ENCODE measurements at regions not wholly inside any gene's neighbourhood (a gene's known extent, or its start where the extent isn't known, plus 50 kb on each side); places are given as distances from the start of the nearest gene placed in this dataset.

DNA sequence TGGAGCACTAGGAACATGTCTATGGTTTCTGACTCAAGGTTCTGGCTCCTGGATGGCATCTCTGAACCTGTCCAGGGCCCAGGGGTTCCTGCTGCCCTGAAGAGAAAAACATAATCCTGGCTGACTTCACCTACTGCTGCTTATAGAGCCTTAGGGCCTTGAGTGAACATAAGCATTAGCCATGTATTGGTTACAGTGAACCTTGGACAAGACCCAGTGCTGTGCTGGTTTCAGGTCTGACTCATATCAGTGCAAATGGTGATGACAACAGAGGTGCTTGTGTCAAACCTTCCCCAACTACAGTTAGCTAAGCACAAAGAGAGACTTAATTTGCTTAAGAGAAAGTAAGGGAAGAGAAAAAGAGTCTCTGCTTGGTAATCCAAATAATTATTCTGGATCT is 1047.2 kb downstream of the GLUD2 start:
- no peaks in the 10 kb centered on the region for H3K36me3 ChIP-seq (ENCODE audit: insufficient read depth, low read length)
- Mint-ChIP-seq H3K27me3 (no peaks in the 10 kb centered on the region), H3K9me3 (peaks cover 3% of the 10 kb centered on the region), H3K4me1 (ENCODE audit: low read depth) (no peaks in the 10 kb centered on the region), H3K36me3 (ENCODE audit: low read depth) (no peaks in the 10 kb centered on the region), H3K4me3 (no peak overlapping the region), H3K27ac (no peak overlapping the region)
- no peak for DNase-seq
- H3K27ac ChIP-seq (ENCODE audit: low read depth in 1 of 2, low read length in 2 of 2), result no peak overlapping the region
- TF ChIP-seq, protein P1, sequence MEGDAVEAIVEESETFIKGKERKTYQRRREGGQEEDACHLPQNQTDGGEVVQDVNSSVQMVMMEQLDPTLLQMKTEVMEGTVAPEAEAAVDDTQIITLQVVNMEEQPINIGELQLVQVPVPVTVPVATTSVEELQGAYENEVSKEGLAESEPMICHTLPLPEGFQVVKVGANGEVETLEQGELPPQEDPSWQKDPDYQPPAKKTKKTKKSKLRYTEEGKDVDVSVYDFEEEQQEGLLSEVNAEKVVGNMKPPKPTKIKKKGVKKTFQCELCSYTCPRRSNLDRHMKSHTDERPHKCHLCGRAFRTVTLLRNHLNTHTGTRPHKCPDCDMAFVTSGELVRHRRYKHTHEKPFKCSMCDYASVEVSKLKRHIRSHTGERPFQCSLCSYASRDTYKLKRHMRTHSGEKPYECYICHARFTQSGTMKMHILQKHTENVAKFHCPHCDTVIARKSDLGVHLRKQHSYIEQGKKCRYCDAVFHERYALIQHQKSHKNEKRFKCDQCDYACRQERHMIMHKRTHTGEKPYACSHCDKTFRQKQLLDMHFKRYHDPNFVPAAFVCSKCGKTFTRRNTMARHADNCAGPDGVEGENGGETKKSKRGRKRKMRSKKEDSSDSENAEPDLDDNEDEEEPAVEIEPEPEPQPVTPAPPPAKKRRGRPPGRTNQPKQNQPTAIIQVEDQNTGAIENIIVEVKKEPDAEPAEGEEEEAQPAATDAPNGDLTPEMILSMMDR (IDR thresholded peaks at IDR 0.05), result no peak
- H3K4me1 ChIP-seq (ENCODE audit: insufficient read depth, low read length), result no peaks in the 10 kb centered on the region
- no peaks in the 10 kb centered on the region for H3K9me3 ChIP-seq (ENCODE audit: control insufficient read depth in 1 of 2, insufficient read depth in 1 of 2, low read length in 2 of 2)
- ChIA-PET POLR2A (no interaction called here), CTCF (no interaction called here)
- intact Hi-C loops (cut with DNase I, micrococcal nuclease), result no loop called here
- no peaks in the 10 kb centered on the region for H3K27me3 ChIP-seq (ENCODE audit: control insufficient read depth in 1 of 2, insufficient read depth in 2 of 2, low read length in 2 of 2)
- no peak for ATAC-seq (ENCODE audit: poor library complexity)
- H3K4me3 ChIP-seq (ENCODE audit: low read length), result no peak overlapping the region

DNA sequence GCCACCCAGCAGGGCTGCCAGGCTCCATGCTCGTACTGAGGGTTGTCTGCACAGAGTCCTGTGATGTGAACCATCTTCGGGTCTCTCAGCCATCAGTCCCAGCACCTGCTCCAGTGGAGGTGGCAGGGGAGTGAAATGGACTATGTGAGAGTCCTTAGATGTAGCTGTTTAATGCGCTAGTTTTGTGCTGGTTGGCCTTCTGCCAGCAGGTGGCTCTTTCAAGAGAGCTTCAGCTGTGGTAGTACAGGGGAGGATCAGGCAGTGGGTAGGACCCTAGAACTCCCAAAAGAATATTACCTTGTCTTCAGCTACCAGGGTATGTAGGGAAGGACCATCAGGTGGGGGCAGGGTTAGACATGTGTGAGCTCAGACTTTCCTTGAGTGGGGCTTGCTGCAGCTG is 1066.0 kb downstream of the GLUD2 start:
- Histone ChIP-seq H3K27ac (ENCODE audit: low read depth in 1 of 2, low read length in 2 of 2) (no peak overlapping the region), H3K9me3 (ENCODE audit: control insufficient read depth in 1 of 2, insufficient read depth in 1 of 2, low read length in 2 of 2) (no peaks in the 10 kb centered on the region), H3K36me3 (ENCODE audit: insufficient read depth, low read length) (no peaks in the 10 kb centered on the region), H3K27me3 (ENCODE audit: control insufficient read depth in 1 of 2, insufficient read depth in 2 of 2, low read length in 2 of 2) (no peaks in the 10 kb centered on the region), H3K4me3 (ENCODE audit: low read length) (no peak overlapping the region), H3K4me1 (ENCODE audit: insufficient read depth, low read length) (no peaks in the 10 kb centered on the region)
- no peak for DNase-seq
- Mint-ChIP-seq H3K4me3 (no peak overlapping the region), H3K27ac (no peak overlapping the region), H3K9me3 (no peaks in the 10 kb centered on the region), H3K27me3 (no peaks in the 10 kb centered on the region), H3K4me1 (ENCODE audit: low read depth) (no peaks in the 10 kb centered on the region), H3K36me3 (ENCODE audit: low read depth) (no peaks in the 10 kb centered on the region)
- CTCF ChIA-PET, result no interaction called here
- TF ChIP-seq, protein P1 (IDR thresholded peaks at IDR 0.05), result no peak
- no peak for ATAC-seq (ENCODE audit: poor library complexity)
- POLR2A ChIA-PET, result no interaction called here
- intact Hi-C loops (cut with DNase I, micrococcal nuclease), result no loop called here

DNA sequence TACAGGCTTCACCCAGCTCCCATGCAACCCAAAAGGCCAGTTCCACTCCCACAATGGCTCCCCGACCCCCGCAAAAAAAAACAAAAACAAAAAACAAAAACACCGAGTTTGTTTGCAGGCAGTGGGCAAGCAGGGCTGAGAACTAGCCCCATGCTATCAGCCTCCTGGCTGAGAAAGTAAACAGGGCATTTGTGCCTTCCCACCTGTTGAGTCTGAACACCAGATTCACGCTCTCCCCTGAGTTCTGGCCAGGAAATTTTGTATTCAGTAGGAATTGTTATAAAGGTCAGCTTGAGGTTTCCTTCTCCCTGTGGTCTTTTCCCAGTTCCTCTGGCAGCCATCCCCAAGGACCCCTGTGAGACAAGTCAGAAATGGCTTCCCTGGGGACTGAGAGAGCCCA is 1066.5 kb downstream of the GLUD2 start:
- Mint-ChIP-seq H3K9me3 (no peaks in the 10 kb centered on the region), H3K27ac (no peak overlapping the region), H3K4me3 (no peak overlapping the region), H3K27me3 (no peaks in the 10 kb centered on the region), H3K4me1 (ENCODE audit: low read depth) (no peaks in the 10 kb centered on the region), H3K36me3 (ENCODE audit: low read depth) (no peaks in the 10 kb centered on the region)
- ATAC-seq (ENCODE audit: poor library complexity), result no peak
- Histone ChIP-seq H3K9me3 (ENCODE audit: control insufficient read depth in 1 of 2, insufficient read depth in 1 of 2, low read length in 2 of 2) (no peaks in the 10 kb centered on the region), H3K27me3 (ENCODE audit: control insufficient read depth in 1 of 2, insufficient read depth in 2 of 2, low read length in 2 of 2) (no peaks in the 10 kb centered on the region), H3K36me3 (ENCODE audit: insufficient read depth, low read length) (no peaks in the 10 kb centered on the region), H3K4me3 (ENCODE audit: low read length) (no peak overlapping the region), H3K4me1 (ENCODE audit: insufficient read depth, low read length) (no peaks in the 10 kb centered on the region), H3K27ac (ENCODE audit: low read depth in 1 of 2, low read length in 2 of 2) (no peak overlapping the region)
- intact Hi-C loops (cut with DNase I, micrococcal nuclease), result no loop called here
- DNase-seq, result no peak
- POLR2A ChIA-PET, result no interaction called here
- CTCF ChIA-PET, result no interaction called here
- TF ChIP-seq, protein P1 (IDR thresholded peaks at IDR 0.05), result no peak
